SKM-1 treated with dmso at 0.1 percent for 144 hours (cell line): ENCODE measurements at regions not wholly inside any gene's neighbourhood (a gene's known extent, or its start where the extent isn't known, plus 50 kb on each side); places are given as distances from the start of the nearest gene placed in this dataset.

Experiments
- DNase-seq: peaks from one replicate; lab custom pipeline; 2025; ENCODE audit not compliant: unreplicated experiment; lab: John Stamatoyannopoulos, UW

- DNase-seq, result no peak
Observed at GRCh38 chr9:135239100-135239768, 151.8 kb downstream of the OLFM1 start.

- no peak for DNase-seq
Observed at GRCh38 chr9:135239769-135240141, 152.3 kb downstream of the OLFM1 start.

GRCh38 chr9:135240222-135240621 lies 152.8 kb downstream of the OLFM1 start:
- no peak for DNase-seq

- DNase-seq, result no peak
Observed at GRCh38 chr9:135240871-135241311, 153.4 kb downstream of the OLFM1 start.

- DNase-seq, result no peak
Observed at GRCh38 chr9:135241381-135242048, 154.0 kb downstream of the OLFM1 start.

GRCh38 chr9:135242049-135242396 lies 154.6 kb downstream of the OLFM1 start:
- no peak for DNase-seq

GRCh38 chr9:135242406-135242805 lies 154.9 kb downstream of the OLFM1 start:
- no peak for DNase-seq

- DNase-seq, result no peak
Observed at GRCh38 chr9:135243201-135244190, 156.0 kb downstream of the OLFM1 start.

GRCh38 chr9:135244271-135245221 lies 157.1 kb downstream of the OLFM1 start:
- DNase-seq, result no peak

- DNase-seq, result no peak
Observed at GRCh38 chr9:135245482-135246247, 158.2 kb downstream of the OLFM1 start.

- DNase-seq, result no peak
Observed at GRCh38 chr9:135246248-135247205, 159.1 kb downstream of the OLFM1 start.

GRCh38 chr9:135247227-135247930 lies 159.9 kb downstream of the OLFM1 start:
- DNase-seq, result no peak

GRCh38 chr9:135248111-135248510 lies 160.6 kb downstream of the OLFM1 start:
- DNase-seq, result no peak

GRCh38 chr9:135248721-135249120 lies 161.3 kb downstream of the OLFM1 start:
- DNase-seq, result no peak

- DNase-seq, result no peak
Observed at GRCh38 chr9:135249191-135249590, 161.7 kb downstream of the OLFM1 start.

GRCh38 chr9:135249711-135250110 lies 162.2 kb downstream of the OLFM1 start:
- no peak for DNase-seq

- no peak for DNase-seq
Observed at GRCh38 chr9:135251331-135251761, 163.9 kb downstream of the OLFM1 start.
